ENCODE measurements at regions not wholly inside any gene's neighbourhood (a gene's known extent, or its start where the extent isn't known, plus 50 kb on each side); places are given as distances from the start of the nearest gene placed in this dataset.
A peak's percentile ranks its signal among the peaks of the same experiment; 100 is the strongest.

DNA sequence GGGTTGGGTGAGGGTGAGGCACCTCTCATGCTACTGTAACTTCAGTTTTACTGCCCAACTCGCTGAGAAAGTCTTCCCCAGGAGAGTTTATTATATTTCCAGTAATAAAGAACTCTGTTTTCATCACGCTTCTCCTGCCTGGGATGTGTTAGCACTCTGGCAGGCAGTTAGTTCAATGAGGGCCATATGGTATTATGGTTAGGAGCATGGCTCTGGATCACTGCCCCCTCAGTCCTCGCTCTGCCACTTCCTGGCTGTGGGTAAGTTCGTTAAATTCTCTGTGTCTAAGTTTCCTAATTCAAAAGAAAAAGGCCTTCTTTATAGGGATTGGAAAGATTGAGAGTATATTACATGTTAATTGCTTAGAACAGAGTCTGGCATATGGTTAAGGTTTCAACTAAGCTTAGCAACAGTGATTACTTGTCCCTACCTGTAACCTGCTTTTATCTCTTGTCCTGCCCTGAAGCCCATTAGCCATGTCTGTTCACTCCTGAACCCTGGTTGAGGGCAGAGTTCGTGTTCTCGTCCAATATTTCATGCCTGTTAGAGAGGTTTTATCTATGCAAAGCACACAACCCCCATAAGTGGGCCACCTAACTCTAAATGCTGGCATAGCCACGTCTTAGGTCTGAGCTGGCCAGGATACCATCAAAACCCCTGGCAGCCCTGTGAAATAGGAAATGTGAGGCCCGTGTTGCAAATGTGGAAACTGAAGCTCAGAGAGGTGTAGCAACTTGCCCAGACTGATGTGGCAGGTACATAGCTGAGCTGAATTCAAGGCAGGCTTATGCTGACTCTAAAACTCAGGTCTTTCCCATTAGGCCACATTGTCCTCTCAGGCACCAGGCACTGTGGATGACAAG is 342.5 kb upstream of the JARID2 start:
- DNase-seq (no peak), ATAC-seq (no peak)
- H3K9me3 ChIP-seq = no peaks in the 10 kb centered on the region
- TF ChIP-seq, protein P1, sequence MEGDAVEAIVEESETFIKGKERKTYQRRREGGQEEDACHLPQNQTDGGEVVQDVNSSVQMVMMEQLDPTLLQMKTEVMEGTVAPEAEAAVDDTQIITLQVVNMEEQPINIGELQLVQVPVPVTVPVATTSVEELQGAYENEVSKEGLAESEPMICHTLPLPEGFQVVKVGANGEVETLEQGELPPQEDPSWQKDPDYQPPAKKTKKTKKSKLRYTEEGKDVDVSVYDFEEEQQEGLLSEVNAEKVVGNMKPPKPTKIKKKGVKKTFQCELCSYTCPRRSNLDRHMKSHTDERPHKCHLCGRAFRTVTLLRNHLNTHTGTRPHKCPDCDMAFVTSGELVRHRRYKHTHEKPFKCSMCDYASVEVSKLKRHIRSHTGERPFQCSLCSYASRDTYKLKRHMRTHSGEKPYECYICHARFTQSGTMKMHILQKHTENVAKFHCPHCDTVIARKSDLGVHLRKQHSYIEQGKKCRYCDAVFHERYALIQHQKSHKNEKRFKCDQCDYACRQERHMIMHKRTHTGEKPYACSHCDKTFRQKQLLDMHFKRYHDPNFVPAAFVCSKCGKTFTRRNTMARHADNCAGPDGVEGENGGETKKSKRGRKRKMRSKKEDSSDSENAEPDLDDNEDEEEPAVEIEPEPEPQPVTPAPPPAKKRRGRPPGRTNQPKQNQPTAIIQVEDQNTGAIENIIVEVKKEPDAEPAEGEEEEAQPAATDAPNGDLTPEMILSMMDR (IDR thresholded peaks at IDR 0.05 in 4 of 5, conservative IDR thresholded peaks at IDR 0.05 in 1 of 5) = no peak
- TF ChIP-seq POLR2A (IDR thresholded peaks at IDR 0.05) = no peak
- H3K4me1 ChIP-seq = no peaks in the 10 kb centered on the region
- H3K27me3 ChIP-seq = no peaks in the 10 kb centered on the region
- no peaks in the 10 kb centered on the region for H3K36me3 ChIP-seq
- intact Hi-C loops (cut with DNase I; ENCODE audit: low total_unique reads) = no loop called here
- H3K4me3 ChIP-seq = no peak overlapping the region
- in situ Hi-C loops (cut with MboI; ENCODE audit: low sequenced_read_pairs in 4 of 4) = no loop called here
- H3K27ac ChIP-seq = no peak overlapping the region

- no peak overlapping the region for H3K27ac ChIP-seq
- H3K9me3 ChIP-seq = no peaks in the 10 kb centered on the region
- in situ Hi-C loops (cut with MboI; ENCODE audit: low sequenced_read_pairs in 4 of 4) (no loop called here), intact Hi-C loops (cut with DNase I; ENCODE audit: low total_unique reads) (no loop called here)
- H3K4me3 ChIP-seq = no peak overlapping the region
- no peaks in the 10 kb centered on the region for H3K36me3 ChIP-seq
- no peaks in the 10 kb centered on the region for H3K27me3 ChIP-seq
- DNase-seq (no peak), ATAC-seq (no peak)
- no peaks in the 10 kb centered on the region for H3K4me1 ChIP-seq
- TF ChIP-seq, protein P1 (IDR thresholded peaks at IDR 0.05 in 4 of 5, conservative IDR thresholded peaks at IDR 0.05 in 1 of 5) = no peak
- no peak for TF ChIP-seq POLR2A (IDR thresholded peaks at IDR 0.05)
Measured at GRCh38 chr6:14905201-14905600, 340.7 kb upstream of the JARID2 start.

- in situ Hi-C loops (cut with MboI; ENCODE audit: low sequenced_read_pairs in 4 of 4) = no loop called here
- no peaks in the 10 kb centered on the region for H3K27me3 ChIP-seq
- no peak for ATAC-seq
Measured at GRCh38 chr6:14906621-14907020, 339.2 kb upstream of the JARID2 start.

DNA sequence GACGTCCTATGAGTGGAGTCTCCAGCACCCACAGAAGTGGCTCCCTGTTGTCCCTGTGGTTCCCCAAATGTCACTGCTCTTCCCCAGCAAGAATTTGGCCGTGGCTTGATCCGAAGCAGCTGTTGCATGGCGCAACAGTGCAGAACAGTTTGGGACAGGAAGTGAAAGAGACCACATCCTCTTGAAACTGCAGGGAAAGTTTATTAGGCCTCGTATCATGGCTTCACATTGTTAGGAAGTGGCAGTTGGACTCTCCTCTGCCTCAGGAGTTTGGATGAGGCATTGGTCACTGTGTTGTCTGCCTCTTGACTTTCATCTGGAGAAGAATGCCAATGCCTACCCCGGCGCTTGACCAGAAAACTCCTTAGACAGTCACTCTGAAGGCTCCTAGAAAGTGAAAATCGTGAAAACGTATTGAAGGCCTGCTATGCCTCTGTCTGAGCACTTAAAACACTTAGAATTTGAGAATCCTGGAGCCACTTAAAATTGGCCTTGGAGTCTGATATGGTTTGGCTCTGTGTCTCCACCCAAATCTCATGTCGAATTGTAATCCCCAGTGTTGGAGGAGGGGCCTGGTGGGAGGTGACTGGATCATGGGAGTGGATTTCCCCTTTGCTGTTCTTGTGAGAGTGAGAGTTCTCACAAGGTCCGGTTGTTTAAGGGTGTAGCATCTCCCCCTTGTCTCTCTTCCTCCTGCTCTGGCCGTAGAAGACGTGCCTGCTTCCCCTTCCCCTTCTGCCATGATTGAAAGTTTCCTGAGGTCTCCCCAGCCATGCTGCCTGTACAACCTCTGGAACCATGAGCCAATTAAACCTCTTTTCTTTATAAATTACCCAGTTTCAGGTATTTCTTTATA is 334.9 kb upstream of the JARID2 start:
- Histone ChIP-seq H3K9me3 (no peaks in the 10 kb centered on the region), H3K4me3 (no peak overlapping the region), H3K4me1 (no peaks in the 10 kb centered on the region), H3K36me3 (no peaks in the 10 kb centered on the region), H3K27me3 (no peaks in the 10 kb centered on the region), H3K27ac (no peak overlapping the region)
- intact Hi-C loops (cut with DNase I; ENCODE audit: low total_unique reads) = no loop called here
- TF ChIP-seq, protein P1 (IDR thresholded peaks at IDR 0.05 in 4 of 5, conservative IDR thresholded peaks at IDR 0.05 in 1 of 5) = no peak
- TF ChIP-seq POLR2A (IDR thresholded peaks at IDR 0.05) = no peak
- in situ Hi-C loops (cut with MboI; ENCODE audit: low sequenced_read_pairs in 4 of 4) = no loop called here
- ATAC-seq (peak; percentile 43 to 64), DNase-seq (peak; percentile 26 to 39)

More at GRCh38 chr6:14906621-14907020, 339.2 kb upstream of the JARID2 start:
- TF ChIP-seq, protein P1 (IDR thresholded peaks at IDR 0.05 in 4 of 5, conservative IDR thresholded peaks at IDR 0.05 in 1 of 5) = no peak
- TF ChIP-seq POLR2A (IDR thresholded peaks at IDR 0.05) = no peak
- DNase-seq = no peak
- Histone ChIP-seq H3K4me3 (no peak overlapping the region), H3K27ac (no peak overlapping the region), H3K36me3 (no peaks in the 10 kb centered on the region), H3K9me3 (no peaks in the 10 kb centered on the region), H3K4me1 (no peaks in the 10 kb centered on the region)
- intact Hi-C loops (cut with DNase I; ENCODE audit: low total_unique reads) = no loop called here
